GM21619 (cell line): ENCODE measurements at regions not wholly inside any gene's neighbourhood (a gene's known extent, or its start where the extent isn't known, plus 50 kb on each side); places are given as distances from the start of the nearest gene placed in this dataset.
A peak's percentile ranks its signal among the peaks of the same experiment; 100 is the strongest.
"Not testable (repeated sequence)": the region's sequence is repeated elsewhere in the genome, so short reads cannot be mapped to it uniquely, and the experiment has no call there.

Experiments
- ATAC-seq: cut with Tn5 transposase; IDR thresholded peaks from one replicate; pipeline ENCODE4 v1.9.1; 2021; ENCODE audit not compliant: unreplicated experiment

GRCh38 chr1:163633366-163633765 lies 311.6 kb downstream of the NUF2 start:
- no peak for ATAC-seq

- ATAC-seq: not testable (repeated sequence)
Measured at GRCh38 chr1:163645676-163646075, 323.9 kb downstream of the NUF2 start.

GRCh38 chr1:163650624-163651023 lies 328.9 kb downstream of the NUF2 start:
- ATAC-seq: no peak

DNA sequence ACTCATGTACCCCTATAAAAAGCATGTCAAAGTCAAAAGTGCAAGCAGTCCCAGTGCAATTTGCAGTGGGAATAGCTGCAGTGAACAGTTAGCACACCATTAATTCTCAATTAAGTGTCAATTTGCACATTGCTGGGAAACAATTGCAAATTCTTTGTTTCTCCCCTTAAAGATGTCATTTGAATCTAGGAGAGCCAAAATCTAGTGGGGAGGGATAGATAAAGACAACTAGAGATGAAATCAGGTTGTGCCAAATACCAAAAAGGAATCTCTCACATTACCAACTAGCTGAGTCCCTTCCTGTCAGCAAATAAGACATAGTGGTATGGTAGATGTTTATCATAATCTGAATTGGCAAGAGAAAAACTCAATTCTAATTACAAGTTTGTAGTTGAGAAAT lies 330.7 kb downstream of the NUF2 start:
- no peak for ATAC-seq

GRCh38 chr1:163655565-163655964 lies 333.8 kb downstream of the NUF2 start:
- ATAC-seq: no peak

DNA sequence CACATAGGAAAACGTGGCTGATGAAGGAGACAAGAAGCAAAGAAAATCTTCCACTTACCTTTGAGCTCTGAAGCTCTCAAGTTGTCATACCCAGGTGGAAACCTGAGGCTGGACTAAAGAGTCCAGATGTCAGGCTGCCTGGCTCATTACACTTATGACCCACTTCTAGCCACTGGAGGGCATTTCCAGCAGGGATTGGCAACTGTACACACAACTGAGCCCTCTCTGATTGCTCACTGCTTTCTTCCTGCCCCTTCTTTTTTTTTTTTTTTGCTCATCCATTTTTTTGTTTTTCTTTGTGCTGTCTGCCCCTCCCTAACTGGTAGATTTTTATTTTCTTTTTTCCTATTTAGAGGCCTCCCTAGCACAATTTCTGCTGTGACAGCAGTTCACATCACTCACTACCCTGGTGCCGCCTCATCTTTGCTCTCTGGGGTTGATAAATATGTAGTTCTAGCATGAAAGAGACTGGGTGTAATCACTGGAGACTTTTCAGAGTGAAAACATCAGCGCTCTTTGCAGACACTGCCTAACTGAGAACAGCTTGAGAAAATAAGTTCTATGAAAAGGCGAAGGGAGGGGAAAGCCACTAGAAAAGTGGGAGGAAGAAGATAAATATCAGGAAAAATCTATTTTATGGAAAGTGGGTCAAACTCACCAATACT lies 334.5 kb downstream of the NUF2 start:
- ATAC-seq: no peak

GRCh38 chr1:163657719-163658118 lies 336.0 kb downstream of the NUF2 start:
- no peak for ATAC-seq

GRCh38 chr1:163661391-163661790 lies 339.6 kb downstream of the NUF2 start:
- no peak for ATAC-seq

- no peak for ATAC-seq
Measured at GRCh38 chr1:163664671-163665335, 343.0 kb downstream of the NUF2 start.

- no peak for ATAC-seq
Measured at GRCh38 chr1:163668472-163668871, 346.7 kb downstream of the NUF2 start.

GRCh38 chr1:163670989-163671757 lies 349.4 kb downstream of the NUF2 start:
- no peak for ATAC-seq

DNA sequence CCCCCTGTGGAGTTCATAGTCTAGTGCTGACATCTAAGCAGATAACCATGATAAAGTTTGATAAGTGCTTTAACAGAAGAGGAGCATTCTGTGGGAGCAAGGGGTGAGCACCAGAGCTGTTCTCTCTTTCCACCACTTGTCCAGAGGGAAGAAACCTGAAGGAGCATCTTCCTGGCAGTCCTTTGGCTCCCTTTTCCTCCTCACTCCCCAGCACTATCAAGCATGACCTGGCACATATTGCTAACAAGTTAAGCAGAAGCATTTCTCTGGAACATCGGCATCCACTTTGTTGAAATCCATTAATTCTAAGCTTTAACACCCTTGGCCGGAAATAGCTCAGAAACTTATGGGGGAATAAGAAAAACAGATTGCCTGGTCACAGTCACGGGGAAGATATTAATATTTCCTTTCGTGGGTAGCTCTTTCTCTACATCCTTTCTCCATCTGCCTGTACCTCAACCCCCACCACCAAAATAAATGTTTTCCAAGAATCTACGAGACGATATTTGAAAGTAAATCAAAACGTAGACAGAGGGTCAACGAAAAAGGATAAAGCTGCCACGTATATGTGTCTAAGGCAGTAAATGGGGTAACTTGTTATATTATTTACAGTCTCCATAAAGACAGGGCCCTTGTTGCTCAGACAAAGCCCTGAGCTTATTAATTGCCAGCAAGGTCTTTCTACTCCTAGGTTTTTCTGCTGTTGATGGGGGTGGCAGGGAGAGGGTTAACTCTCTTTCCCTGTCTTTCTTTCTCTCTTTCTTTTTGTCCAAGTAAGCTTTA lies 351.4 kb downstream of the NUF2 start:
- no peak for ATAC-seq

- no peak for ATAC-seq
Measured at GRCh38 chr1:163673759-163674151, 352.0 kb downstream of the NUF2 start.

GRCh38 chr1:163674236-163674635 lies 352.5 kb downstream of the NUF2 start:
- no peak for ATAC-seq

- no peak for ATAC-seq
Measured at GRCh38 chr1:163684785-163685184, 363.0 kb downstream of the NUF2 start.

GRCh38 chr1:163692266-163692665 lies 370.5 kb downstream of the NUF2 start:
- ATAC-seq: no peak

GRCh38 chr1:163697137-163697536 lies 375.4 kb downstream of the NUF2 start:
- peak; percentile 69 for ATAC-seq

GRCh38 chr1:163701783-163702374 lies 380.1 kb downstream of the NUF2 start:
- no peak for ATAC-seq

- ATAC-seq: no peak
Measured at GRCh38 chr1:163703794-163704193, 382.0 kb downstream of the NUF2 start.

DNA sequence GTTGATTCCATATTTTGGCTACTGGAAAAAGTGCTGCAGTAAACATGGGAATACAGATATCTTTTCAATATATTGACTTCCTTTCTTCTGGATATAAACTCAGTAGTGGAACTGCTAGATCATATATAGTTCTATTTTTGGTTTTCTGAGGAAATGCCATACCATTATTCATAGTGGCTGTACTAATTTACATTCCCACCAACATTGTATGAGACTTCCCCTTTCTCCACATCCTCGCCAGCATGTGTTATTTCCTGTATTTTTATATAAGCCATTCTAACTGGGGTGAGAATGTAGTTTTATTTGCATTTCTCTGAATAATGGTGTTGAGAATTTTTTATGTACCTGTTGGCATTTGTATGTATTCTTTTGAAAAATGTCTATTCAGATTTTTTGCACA lies 385.2 kb downstream of the NUF2 start:
- ATAC-seq: no peak

DNA sequence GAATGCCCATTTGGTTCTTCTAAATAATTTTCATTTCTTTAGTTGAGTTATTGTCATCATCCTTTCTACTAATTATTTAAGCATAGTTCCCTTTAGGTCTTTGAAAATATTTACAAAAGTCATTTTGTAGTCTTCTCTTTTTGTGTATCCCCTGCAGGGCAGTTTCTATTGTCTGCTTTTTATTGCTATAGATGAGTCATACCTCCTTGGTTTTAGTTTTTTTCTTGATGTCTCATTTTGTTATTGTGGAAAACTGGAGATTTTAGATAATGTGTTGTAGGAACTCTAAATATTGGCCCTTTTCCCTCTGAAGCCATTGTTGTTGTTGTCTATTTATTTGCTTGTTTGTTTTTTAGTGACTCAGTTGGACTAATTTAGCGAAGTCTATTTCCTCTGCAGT lies 387.9 kb downstream of the NUF2 start:
- no peak for ATAC-seq
